Breast epithelium (tissue), 3 donors: ENCODE measurements at regions not wholly inside any gene's neighbourhood (a gene's known extent, or its start where the extent isn't known, plus 50 kb on each side); places are given as distances from the start of the nearest gene placed in this dataset.

Experiments used
- CTCF ChIP-seq, 3 donors: fragments of 450-650 bp; IDR thresholded peaks; one replicate each; pipeline ENCODE4 v1.5.1; 2016 to 2017; ENCODE audit warnings: antibody characterized with exemption in 3 of 3, mild to moderate bottlenecking in 3 of 3, moderate library complexity in 3 of 3
- POLR2AphosphoS5 ChIP-seq, 3 donors: sonication (generic); formaldehyde crosslinking; IDR thresholded peaks; one replicate each; pipeline ENCODE4 v1.6.1; 2017; ENCODE audit warnings: antibody characterized with exemption in 3 of 3

GRCh38 chr10:120719333-120719732 is 131.8 kb upstream of the WDR11 start:
- TF ChIP-seq CTCF (IDR thresholded peaks at IDR 0.05) (no peak), POLR2AphosphoS5 (IDR thresholded peaks at IDR 0.05) (no peak)
